HG03457 (cell line): ENCODE measurements at regions not wholly inside any gene's neighbourhood (a gene's known extent, or its start where the extent isn't known, plus 50 kb on each side); places are given as distances from the start of the nearest gene placed in this dataset.
"Not testable (repeated sequence)": the region's sequence is repeated elsewhere in the genome, so short reads cannot be mapped to it uniquely, and the experiment has no call there.

Experiments
- ATAC-seq: cut with Tn5 transposase; IDR thresholded peaks from one replicate; pipeline ENCODE4 v1.9.1; 2021; ENCODE audit warnings: moderate number of reproducible peaks; ENCODE audit not compliant: unreplicated experiment

- not testable (repeated sequence) for ATAC-seq
Measured at GRCh38 chr2:111385226-111385957, 264.7 kb downstream of the BCL2L11 start.

- not testable (repeated sequence) for ATAC-seq
Measured at GRCh38 chr2:111390605-111391004, 269.9 kb downstream of the BCL2L11 start.

GRCh38 chr2:111395350-111396128 lies 274.8 kb downstream of the BCL2L11 start:
- ATAC-seq: not testable (repeated sequence)

- ATAC-seq: not testable (repeated sequence)
Measured at GRCh38 chr2:111400598-111401253, 280.0 kb downstream of the BCL2L11 start.

- not testable (repeated sequence) for ATAC-seq
Measured at GRCh38 chr2:111401270-111402140, 280.8 kb downstream of the BCL2L11 start.

GRCh38 chr2:111402450-111402849 lies 281.7 kb downstream of the BCL2L11 start:
- not testable (repeated sequence) for ATAC-seq

- not testable (repeated sequence) for ATAC-seq
Measured at GRCh38 chr2:111403287-111403686, 282.6 kb downstream of the BCL2L11 start.

- ATAC-seq: not testable (repeated sequence)
Measured at GRCh38 chr2:111406616-111407015, 285.9 kb downstream of the BCL2L11 start.

GRCh38 chr2:111407632-111408194 lies 287.0 kb downstream of the BCL2L11 start:
- not testable (repeated sequence) for ATAC-seq

- not testable (repeated sequence) for ATAC-seq
Measured at GRCh38 chr2:111410868-111411406, 290.2 kb downstream of the BCL2L11 start.

- not testable (repeated sequence) for ATAC-seq
Measured at GRCh38 chr2:111411867-111412681, 291.4 kb downstream of the BCL2L11 start.

GRCh38 chr2:111412841-111413650 lies 292.3 kb downstream of the BCL2L11 start:
- ATAC-seq: not testable (repeated sequence)

- not testable (repeated sequence) for ATAC-seq
Measured at GRCh38 chr2:111413950-111414349, 293.2 kb downstream of the BCL2L11 start.

- ATAC-seq: not testable (repeated sequence)
Measured at GRCh38 chr2:111415765-111416743, 295.3 kb downstream of the BCL2L11 start.

GRCh38 chr2:111417026-111417425 lies 296.3 kb downstream of the BCL2L11 start:
- ATAC-seq: not testable (repeated sequence)

GRCh38 chr2:111418091-111418875 lies 297.6 kb downstream of the BCL2L11 start:
- not testable (repeated sequence) for ATAC-seq
